Stomach smooth muscle (tissue), 2 donors: ENCODE measurements at regions not wholly inside any gene's neighbourhood (a gene's known extent, or its start where the extent isn't known, plus 50 kb on each side); places are given as distances from the start of the nearest gene placed in this dataset.

Experiments used
- H3K27ac ChIP-seq: one replicate; pipeline ENCODE4 v1.7.0; 2013; ENCODE audit warnings: mild to moderate bottlenecking, low read length, inconsistent platforms
- H3K27me3 ChIP-seq, 2 donors: one replicate each; pipeline ENCODE4 v1.7.0; 2013; ENCODE audit warnings: low read length in 2 of 2; ENCODE audit not compliant: insufficient read depth in 2 of 2, control insufficient read depth in 1 of 2
- H3K36me3 ChIP-seq, 2 donors: one replicate each; pipeline ENCODE4 v1.7.0; 2013; ENCODE audit warnings: low read length in 2 of 2; ENCODE audit not compliant: control insufficient read depth in 2 of 2, insufficient read depth in 2 of 2
- H3K4me1 ChIP-seq: one replicate; pipeline ENCODE4 v1.7.0; 2013; ENCODE audit warnings: low read length; ENCODE audit not compliant: control insufficient read depth, insufficient read depth
- H3K4me3 ChIP-seq, 2 donors: one replicate each; pipeline ENCODE4 v1.7.0; 2013; ENCODE audit warnings: low read length in 2 of 2
- H3K9ac ChIP-seq, 2 donors: one replicate each; pipeline ENCODE4 v1.7.0; 2013; ENCODE audit warnings: low read length in 2 of 2, mild to moderate bottlenecking in 1 of 2
- H3K9me3 ChIP-seq, 2 donors: one replicate each; pipeline ENCODE4 v1.7.0; 2013; ENCODE audit warnings: low read length in 2 of 2; ENCODE audit not compliant: control insufficient read depth in 2 of 2
- donor health status: healthy.
- donor health status: Pancreatic carcinoma.

GRCh38 chr3:20870106-20870899, 684.3 kb upstream of the SGO1 start:
- no peak overlapping the region for H3K4me3 ChIP-seq
- H3K4me1 ChIP-seq, result no peaks in the 10 kb centered on the region
- no peaks in the 10 kb centered on the region for H3K27me3 ChIP-seq
- no peaks in the 10 kb centered on the region for H3K9me3 ChIP-seq
- no peaks in the 10 kb centered on the region for H3K36me3 ChIP-seq
- no peak overlapping the region for H3K27ac ChIP-seq
- H3K9ac ChIP-seq, result no peak overlapping the region

- H3K4me1 ChIP-seq, result no peaks in the 10 kb centered on the region
- no peak overlapping the region for H3K4me3 ChIP-seq
- peaks cover 0 to 3% of the 10 kb centered on the region in 2 donors for H3K9me3 ChIP-seq
- no peak overlapping the region for H3K27ac ChIP-seq
- no peaks in the 10 kb centered on the region for H3K36me3 ChIP-seq
- no peaks in the 10 kb centered on the region for H3K27me3 ChIP-seq
- H3K9ac ChIP-seq, result no peak overlapping the region
Observed at GRCh38 chr3:20865803-20866202, 679.8 kb upstream of the SGO1 start.

DNA sequence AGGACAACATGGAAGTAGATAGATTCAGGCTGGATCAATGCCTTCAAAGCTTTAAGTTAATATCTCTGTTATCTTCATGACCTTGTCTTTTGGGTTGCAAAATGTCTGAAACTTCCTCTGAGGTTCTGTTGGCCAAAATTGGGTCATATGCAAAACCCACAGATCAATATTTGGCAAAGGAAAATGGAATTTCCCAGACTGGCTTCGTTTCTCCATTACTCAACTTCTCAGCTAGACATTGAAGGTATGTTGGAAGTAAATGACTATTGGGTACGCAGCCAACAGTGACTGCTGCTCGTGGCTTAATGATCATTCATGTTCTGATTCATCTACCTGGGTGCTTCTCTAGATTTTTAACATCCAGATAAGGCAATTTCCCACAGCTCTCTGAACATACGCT, 675.4 kb upstream of the SGO1 start:
- no peaks in the 10 kb centered on the region for H3K36me3 ChIP-seq
- no peaks in the 10 kb centered on the region for H3K4me1 ChIP-seq
- H3K27me3 ChIP-seq, result no peaks in the 10 kb centered on the region
- no peak overlapping the region for H3K9ac ChIP-seq
- H3K9me3 ChIP-seq, result peaks cover 0 to 3% of the 10 kb centered on the region in 2 donors
- H3K4me3 ChIP-seq, result no peak overlapping the region
- H3K27ac ChIP-seq, result no peak overlapping the region

GRCh38 chr3:20857636-20858035, 671.6 kb upstream of the SGO1 start:
- no peak overlapping the region for H3K9ac ChIP-seq
- H3K4me1 ChIP-seq, result no peaks in the 10 kb centered on the region

DNA sequence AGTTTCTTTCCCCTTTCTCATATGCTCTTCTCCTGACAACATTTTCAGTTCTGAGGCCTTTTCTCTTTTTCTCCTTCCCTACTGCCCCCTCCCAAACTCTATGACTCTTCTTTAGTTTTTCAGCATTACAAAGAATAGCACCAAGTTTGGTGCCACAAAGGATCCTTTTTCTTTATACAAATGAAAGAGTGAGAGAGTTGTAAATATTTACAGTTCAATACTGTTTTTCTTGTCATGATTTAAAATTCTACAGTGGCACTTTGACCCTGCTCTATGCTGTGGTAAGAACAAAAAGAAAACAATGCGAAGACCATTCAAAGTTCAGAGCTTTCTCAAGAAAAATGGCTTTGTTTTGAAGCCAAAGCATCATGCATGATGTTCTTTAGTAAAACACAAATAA, 667.9 kb upstream of the SGO1 start:
- Histone ChIP-seq H3K4me3 (no peak overlapping the region), H3K27me3 (no peaks in the 10 kb centered on the region), H3K4me1 (no peaks in the 10 kb centered on the region), H3K36me3 (no peaks in the 10 kb centered on the region), H3K9me3 (no peaks in the 10 kb centered on the region), H3K27ac (no peak overlapping the region), H3K9ac (no peak overlapping the region)

More at GRCh38 chr3:20857636-20858035, 671.6 kb upstream of the SGO1 start:
- H3K9me3 ChIP-seq, result peaks cover 0 to 3% of the 10 kb centered on the region in 2 donors
- no peaks in the 10 kb centered on the region for H3K27me3 ChIP-seq
- H3K4me3 ChIP-seq, result no peak overlapping the region
- no peak overlapping the region for H3K27ac ChIP-seq
- H3K36me3 ChIP-seq, result no peaks in the 10 kb centered on the region

DNA sequence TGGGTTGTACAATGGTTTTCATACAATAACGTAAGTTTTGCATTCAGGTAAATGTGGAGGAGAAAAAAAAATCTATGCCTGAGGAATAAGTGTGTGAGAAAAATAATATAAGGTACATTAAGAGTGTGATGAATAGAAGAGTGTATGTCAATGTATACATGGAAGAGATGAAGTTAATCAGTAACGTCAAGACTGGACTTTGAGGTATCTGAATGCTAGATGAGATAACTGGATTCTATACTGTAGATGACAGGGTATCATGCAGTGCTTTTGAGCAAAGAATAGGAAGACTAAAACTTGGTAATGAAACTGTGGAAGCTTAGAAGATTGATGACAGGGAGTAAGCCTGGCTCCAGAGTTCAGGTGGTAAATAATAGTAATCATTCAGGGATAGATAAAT, 666.7 kb upstream of the SGO1 start:
- H3K9ac ChIP-seq, result no peak overlapping the region
- H3K9me3 ChIP-seq, result no peaks in the 10 kb centered on the region
- H3K4me3 ChIP-seq, result no peak overlapping the region
- H3K4me1 ChIP-seq, result no peaks in the 10 kb centered on the region
- no peak overlapping the region for H3K27ac ChIP-seq
- H3K27me3 ChIP-seq, result no peaks in the 10 kb centered on the region
- no peaks in the 10 kb centered on the region for H3K36me3 ChIP-seq

DNA sequence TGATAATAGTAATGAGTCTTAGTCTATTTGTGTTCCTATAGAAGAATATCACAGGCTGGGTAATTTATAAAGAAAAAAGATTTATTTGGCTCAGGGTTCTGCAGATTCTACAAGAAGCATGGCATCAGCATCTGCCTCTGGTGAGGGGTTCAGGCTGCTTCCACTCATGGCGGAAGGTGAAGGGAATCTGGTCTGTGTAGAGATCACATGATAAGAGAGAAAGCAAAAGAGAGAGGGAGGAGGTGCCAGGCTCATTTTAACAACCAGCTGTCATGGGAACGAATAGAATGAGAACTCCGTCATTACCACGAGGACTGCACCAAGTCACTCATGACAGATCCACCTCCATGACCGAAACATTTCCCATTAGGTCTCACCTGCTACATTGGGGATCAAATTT, 664.0 kb upstream of the SGO1 start:
- H3K36me3 ChIP-seq, result no peaks in the 10 kb centered on the region
- no peaks in the 10 kb centered on the region for H3K9me3 ChIP-seq
- H3K4me3 ChIP-seq, result no peak overlapping the region
- H3K9ac ChIP-seq, result no peak overlapping the region
- no peaks in the 10 kb centered on the region for H3K27me3 ChIP-seq
- H3K4me1 ChIP-seq, result no peaks in the 10 kb centered on the region
- H3K27ac ChIP-seq, result no peak overlapping the region

GRCh38 chr3:20846832-20847231, 660.8 kb upstream of the SGO1 start:
- Histone ChIP-seq H3K4me3 (no peak overlapping the region), H3K4me1 (no peaks in the 10 kb centered on the region), H3K27me3 (no peaks in the 10 kb centered on the region), H3K27ac (no peak overlapping the region), H3K9ac (no peak overlapping the region), H3K36me3 (no peaks in the 10 kb centered on the region), H3K9me3 (no peaks in the 10 kb centered on the region)

DNA sequence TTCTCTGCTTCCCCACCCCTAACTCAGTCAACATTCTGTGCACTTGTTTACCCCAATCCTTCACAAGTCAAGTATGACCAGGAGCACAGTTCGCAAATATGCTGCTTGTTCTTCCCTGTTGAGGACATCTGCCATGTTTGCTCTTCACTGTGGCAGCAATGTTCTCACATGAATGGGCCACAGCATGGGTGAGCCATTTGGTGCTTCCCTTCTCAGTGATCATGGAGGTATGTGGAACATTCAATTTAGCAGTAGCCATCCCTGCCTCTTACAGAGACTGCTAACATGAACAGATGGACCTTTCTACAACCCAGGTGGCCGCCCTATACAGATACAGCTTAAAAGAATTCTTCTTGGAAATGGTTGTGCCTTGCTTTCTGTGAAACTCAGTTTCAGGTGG, 660.1 kb upstream of the SGO1 start:
- H3K36me3 ChIP-seq, result no peaks in the 10 kb centered on the region
- no peak overlapping the region for H3K9ac ChIP-seq
- H3K27me3 ChIP-seq, result no peaks in the 10 kb centered on the region
- no peaks in the 10 kb centered on the region for H3K4me1 ChIP-seq
- H3K4me3 ChIP-seq, result no peak overlapping the region
- no peaks in the 10 kb centered on the region for H3K9me3 ChIP-seq
- no peak overlapping the region for H3K27ac ChIP-seq

- Histone ChIP-seq H3K4me1 (no peaks in the 10 kb centered on the region), H3K9me3 (no peaks in the 10 kb centered on the region), H3K9ac (no peak overlapping the region), H3K27me3 (no peaks in the 10 kb centered on the region), H3K27ac (no peak overlapping the region), H3K36me3 (no peaks in the 10 kb centered on the region), H3K4me3 (no peak overlapping the region)
Observed at GRCh38 chr3:20844851-20845250, 658.8 kb upstream of the SGO1 start.

DNA sequence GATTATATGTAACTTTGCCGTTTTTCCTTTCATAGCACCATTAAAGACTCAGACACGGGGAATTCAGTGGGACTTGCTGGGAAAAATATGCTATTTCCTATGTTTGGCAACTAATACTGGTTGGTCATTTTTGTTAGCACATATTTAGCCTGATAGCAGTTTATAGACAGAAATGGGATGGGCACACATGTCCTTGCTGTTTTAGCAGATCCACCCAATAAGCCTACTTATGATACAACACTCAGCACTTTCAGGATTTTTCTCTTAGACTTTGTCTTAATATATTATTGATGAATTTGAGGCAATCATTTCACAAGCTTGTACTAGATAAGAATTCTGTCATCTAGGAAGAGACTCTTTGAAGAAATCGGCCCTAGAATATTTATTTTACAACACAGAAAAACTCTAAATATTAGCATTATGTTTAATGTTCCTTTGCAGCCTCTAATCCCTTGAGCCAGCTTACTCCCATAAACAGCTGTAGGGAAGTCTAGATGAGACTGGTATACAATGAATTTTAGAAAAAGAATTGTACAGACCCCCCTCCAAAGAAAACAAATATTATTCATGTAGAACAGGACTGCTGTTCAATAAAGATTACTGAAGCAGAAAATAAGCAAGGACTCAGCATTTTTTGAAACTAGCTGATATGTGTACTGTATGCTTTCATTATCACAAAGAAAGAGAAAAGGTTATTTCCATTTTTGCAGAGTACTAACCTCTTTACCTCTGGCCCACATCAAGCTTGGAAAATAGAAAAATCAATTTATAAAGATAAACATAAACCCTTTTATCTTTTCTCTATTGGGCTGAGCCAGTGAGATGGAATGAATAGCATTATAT, 656.8 kb upstream of the SGO1 start:
- Histone ChIP-seq H3K9me3 (no peaks in the 10 kb centered on the region), H3K9ac (no peak overlapping the region), H3K4me3 (no peak overlapping the region), H3K27me3 (no peaks in the 10 kb centered on the region), H3K27ac (no peak overlapping the region), H3K4me1 (no peaks in the 10 kb centered on the region), H3K36me3 (no peaks in the 10 kb centered on the region)
